Endothelial cell of umbilical vein (primary cell): ENCODE measurements at regions not wholly inside any gene's neighbourhood (a gene's known extent, or its start where the extent isn't known, plus 50 kb on each side); places are given as distances from the start of the nearest gene placed in this dataset.

ENCODE experiments used
- BruUV-seq: library from RNA; stranded (reverse); fragments of 400-500 nt; replicated peaks from 2 replicates; lab custom pipeline; 2021; lab: Mats Ljungman, UMichigan
- CTCF ChIA-PET: fragments of 300-600, 350-600 bp; sonication (Branson Sonifier 250); formaldehyde crosslinking; loops from one replicate; lab custom pipeline; 2021; ENCODE audit warnings: antibody characterized with exemption, inconsistent platforms; lab: Charles Lee
- POLR2A ChIA-PET: fragments of 300-600, 350-600 bp; sonication (Branson Sonifier 250); formaldehyde crosslinking; loops from one replicate; lab custom pipeline; 2021; ENCODE audit warnings: antibody characterized with exemption, inconsistent platforms; lab: Charles Lee
- DNase-seq: peaks from one replicate; pipeline ENCODE4 v3.0.0-alpha.2; 2011; ENCODE audit warnings: low read depth, low spot score
- FAIRE-seq: peaks from 2 replicates; lab custom pipeline; 2011; peaks lifted over from hg19 to GRCh38; lab: Jason Lieb, UNC
- H2AFZ ChIP-seq: 2 replicates; pipeline ENCODE4 v1.6.0; 2012; ENCODE audit warnings: low read depth, low read length, control low read depth, inconsistent platforms
- H3K27ac ChIP-seq: 2 replicates; pipeline ENCODE4 v1.5.1; 2011; ENCODE audit warnings: low read depth, mild to moderate bottlenecking, control low read depth, low read length, moderate library complexity; ENCODE audit not compliant: insufficient read depth
- H3K27me3 ChIP-seq, 2 experiments: 2 replicates each; pipeline versions ENCODE4 v1.6.0 to v1.6.1; 2011; ENCODE audit warnings: low read length in 2 of 2, mixed read lengths in 1 of 2; ENCODE audit not compliant: control insufficient read depth in 2 of 2, insufficient read depth in 2 of 2
- H3K36me3 ChIP-seq, 2 experiments: 2 replicates in 1 of 2; 3 replicates in 1 of 2; pipeline ENCODE4 v1.5.1; 2011; ENCODE audit warnings: low read length in 2 of 2, mild to moderate bottlenecking in 1 of 2, moderate library complexity in 1 of 2; ENCODE audit not compliant: control insufficient read depth in 2 of 2, insufficient read depth in 2 of 2; ENCODE audit errors: extremely low read depth in 1 of 2
- H3K4me1 ChIP-seq: 3 replicates; pipeline ENCODE4 v1.5.1; 2011; ENCODE audit warnings: mild to moderate bottlenecking, low read length; ENCODE audit not compliant: control insufficient read depth, insufficient read depth; ENCODE audit errors: extremely low read depth
- H3K4me2 ChIP-seq: 2 replicates; pipeline ENCODE4 v1.6.1; 2011; ENCODE audit warnings: low read length, control low read depth, mixed read lengths; ENCODE audit not compliant: insufficient read depth
- H3K4me3 ChIP-seq, 3 experiments: fragments of 200-600 bp in 1 of 3; sonication (generic), shearing (Covaris generic) in 1 of 3; replicated peaks in 1 of 3; 2 replicates each; pipeline ENCODE4 v1.5.1; 2011 to 2016; ENCODE audit warnings: control low read depth in 3 of 3, low read length in 3 of 3, mild to moderate bottlenecking in 2 of 3, inconsistent platforms in 1 of 3, low read depth in 1 of 3, moderate library complexity in 1 of 3; ENCODE audit not compliant: insufficient read depth in 1 of 3
- H3K79me2 ChIP-seq: 2 replicates; pipeline ENCODE4 v1.6.0; 2012; ENCODE audit warnings: low read length, inconsistent platforms; ENCODE audit not compliant: control insufficient read depth, insufficient read depth
- H3K9ac ChIP-seq: replicated peaks from 2 replicates; pipeline ENCODE3; 2011; ENCODE audit warnings: low read length, control low read depth; ENCODE audit not compliant: insufficient read depth; ENCODE audit errors: extremely low read depth
- H3K9me1 ChIP-seq: replicated peaks from 3 replicates; pipeline ENCODE4 v1.6.0; 2011; ENCODE audit warnings: mild to moderate bottlenecking, low read length; ENCODE audit not compliant: control insufficient read depth, insufficient read depth; ENCODE audit errors: extremely low read depth
- H3K9me3 ChIP-seq: replicated peaks from 2 replicates; pipeline ENCODE4 v1.5.1; 2012; ENCODE audit warnings: low read length, inconsistent platforms; ENCODE audit not compliant: control insufficient read depth, insufficient read depth
- H4K20me1 ChIP-seq: replicated peaks from 2 replicates; pipeline ENCODE3; 2011; ENCODE audit warnings: mild to moderate bottlenecking, low read length; ENCODE audit not compliant: control insufficient read depth, insufficient read depth; ENCODE audit errors: extremely low read depth
- EZH2 ChIP-seq: IDR thresholded peaks from 2 replicates; pipeline ENCODE4 v1.6.1; 2012; ENCODE audit warnings: borderline replicate concordance, low read depth, mild to moderate bottlenecking, moderate library complexity, low read length, inconsistent platforms; ENCODE audit not compliant: severe bottlenecking
- FOS ChIP-seq: IDR thresholded peaks from 2 replicates; pipeline ENCODE4 v1.6.1; 2011; ENCODE audit warnings: mild to moderate bottlenecking, low read length, moderate library complexity, borderline replicate concordance; ENCODE audit not compliant: insufficient read depth
- GATA2 ChIP-seq: IDR thresholded peaks from 2 replicates; pipeline ENCODE4 v1.7.0; 2011; ENCODE audit warnings: low read depth, mild to moderate bottlenecking, moderate library complexity, mixed read lengths, low read length; ENCODE audit not compliant: insufficient read length, insufficient read depth
- JUN ChIP-seq: IDR thresholded peaks from 2 replicates; pipeline ENCODE4 v1.6.1; 2011; ENCODE audit warnings: borderline replicate concordance, low read depth; ENCODE audit not compliant: insufficient read length, insufficient read depth
- MAX ChIP-seq: IDR thresholded peaks from 2 replicates; pipeline ENCODE4 v1.6.1; 2011; ENCODE audit not compliant: insufficient read depth, insufficient read length
- MYC ChIP-seq: IDR thresholded peaks from one replicate; pipeline ENCODE4 v1.6.1; 2011; ENCODE audit warnings: mild to moderate bottlenecking, low read depth, low read length
- POLR2A ChIP-seq: IDR thresholded peaks from 2 replicates; pipeline ENCODE4 v1.6.1; 2012; ENCODE audit warnings: low read depth, mild to moderate bottlenecking, control low read depth, low read length
- POLR2AphosphoS5 ChIP-seq: IDR thresholded peaks from 2 replicates; pipeline ENCODE4 v1.6.1; 2012; ENCODE audit warnings: low read depth, mild to moderate bottlenecking, control low read depth, low read length, moderate library complexity; ENCODE audit not compliant: insufficient read depth
- dilution Hi-C: fragments of 300-500 bp; cut with MboI; formaldehyde crosslinking; loops from one replicate; pipeline ENCODE4 v1.15.0; 2019; ENCODE audit warnings: low sequenced_read_pairs; ENCODE audit not compliant: extremely low pct_ligation_motif_present
- intact Hi-C: fragments of 100-400 bp; cut with micrococcal nuclease; formaldehyde crosslinking; loops from one replicate; pipeline ENCODE4 v1.10.0; 2022
- TF ChIP-seq, protein P1 (sequence below), 2 donors: IDR thresholded peaks; 1 replicate in 1 of 2; 2 replicates in 1 of 2; pipeline ENCODE4 v1.5.1; 2011; ENCODE audit warnings: low read length in 2 of 2, mild to moderate bottlenecking in 2 of 2, moderate library complexity in 2 of 2, control low read depth in 1 of 2, inconsistent platforms in 1 of 2, low read depth in 1 of 2; ENCODE audit not compliant: insufficient read depth in 1 of 2; ENCODE audit errors: extremely low read depth in 1 of 2

DNA sequence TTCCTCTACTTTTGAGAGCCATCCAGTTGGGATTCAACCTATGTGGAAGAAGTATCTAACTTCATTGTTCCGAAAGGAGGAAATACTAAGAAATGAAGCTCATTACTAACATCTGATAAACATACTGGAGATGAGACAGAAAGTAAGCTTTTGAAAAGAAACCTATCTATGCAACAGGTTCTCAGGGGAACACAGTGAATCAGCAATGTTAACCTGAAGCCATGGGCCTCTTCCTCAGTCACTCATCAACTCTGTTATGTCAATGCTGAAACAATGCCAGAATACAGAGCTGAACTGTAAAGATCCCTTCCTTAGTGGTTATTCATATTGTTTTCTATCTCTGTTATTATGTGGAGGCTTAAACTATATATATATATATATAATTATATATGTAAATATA is 55.5 kb upstream of the ESRRG start:
- no TSS peak for BruUV-seq
- TF ChIP-seq JUN (no peak), FOS (no peak), MAX (no peak), GATA2 (no peak), POLR2AphosphoS5 (no peak), MYC (no peak), POLR2A (no peak), EZH2 (no peak)
- TF ChIP-seq, protein P1, sequence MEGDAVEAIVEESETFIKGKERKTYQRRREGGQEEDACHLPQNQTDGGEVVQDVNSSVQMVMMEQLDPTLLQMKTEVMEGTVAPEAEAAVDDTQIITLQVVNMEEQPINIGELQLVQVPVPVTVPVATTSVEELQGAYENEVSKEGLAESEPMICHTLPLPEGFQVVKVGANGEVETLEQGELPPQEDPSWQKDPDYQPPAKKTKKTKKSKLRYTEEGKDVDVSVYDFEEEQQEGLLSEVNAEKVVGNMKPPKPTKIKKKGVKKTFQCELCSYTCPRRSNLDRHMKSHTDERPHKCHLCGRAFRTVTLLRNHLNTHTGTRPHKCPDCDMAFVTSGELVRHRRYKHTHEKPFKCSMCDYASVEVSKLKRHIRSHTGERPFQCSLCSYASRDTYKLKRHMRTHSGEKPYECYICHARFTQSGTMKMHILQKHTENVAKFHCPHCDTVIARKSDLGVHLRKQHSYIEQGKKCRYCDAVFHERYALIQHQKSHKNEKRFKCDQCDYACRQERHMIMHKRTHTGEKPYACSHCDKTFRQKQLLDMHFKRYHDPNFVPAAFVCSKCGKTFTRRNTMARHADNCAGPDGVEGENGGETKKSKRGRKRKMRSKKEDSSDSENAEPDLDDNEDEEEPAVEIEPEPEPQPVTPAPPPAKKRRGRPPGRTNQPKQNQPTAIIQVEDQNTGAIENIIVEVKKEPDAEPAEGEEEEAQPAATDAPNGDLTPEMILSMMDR (IDR thresholded peaks at IDR 0.05; ENCODE audit: extremely low read depth in 1 of 2, insufficient read depth in 1 of 2, low read depth in 1 of 2, low read length in 2 of 2), result no peak
- no peak for FAIRE-seq
- CTCF ChIA-PET, result no interaction called here
- no peak overlapping the region for H3K9ac ChIP-seq
- H3K27me3 ChIP-seq, result no peaks in the 10 kb centered on the region
- H3K9me1 ChIP-seq, result no peaks in the 10 kb centered on the region
- H3K79me2 ChIP-seq, result no peaks in the 10 kb centered on the region
- H3K36me3 ChIP-seq, result no peaks in the 10 kb centered on the region
- peaks cover 2% of the 10 kb centered on the region for H3K9me3 ChIP-seq
- DNase-seq, result no peak
- H3K4me1 ChIP-seq, result no peaks in the 10 kb centered on the region
- no peak overlapping the region for H3K27ac ChIP-seq
- dilution Hi-C loops (no loop called here), intact Hi-C loops (no loop called here)
- H3K4me2 ChIP-seq, result no peak overlapping the region
- H3K4me3 ChIP-seq, result no peak overlapping the region
- POLR2A ChIA-PET, result no interaction called here
- H4K20me1 ChIP-seq, result no peaks in the 10 kb centered on the region
- no peak overlapping the region for H2AFZ ChIP-seq
